GM18520 (cell line): ENCODE measurements at regions not wholly inside any gene's neighbourhood (a gene's known extent, or its start where the extent isn't known, plus 50 kb on each side); places are given as distances from the start of the nearest gene placed in this dataset.

ENCODE experiments used
- ATAC-seq: cut with Tn5 transposase; IDR thresholded peaks from one replicate; pipeline ENCODE4 v1.9.1; 2021; ENCODE audit not compliant: unreplicated experiment

DNA sequence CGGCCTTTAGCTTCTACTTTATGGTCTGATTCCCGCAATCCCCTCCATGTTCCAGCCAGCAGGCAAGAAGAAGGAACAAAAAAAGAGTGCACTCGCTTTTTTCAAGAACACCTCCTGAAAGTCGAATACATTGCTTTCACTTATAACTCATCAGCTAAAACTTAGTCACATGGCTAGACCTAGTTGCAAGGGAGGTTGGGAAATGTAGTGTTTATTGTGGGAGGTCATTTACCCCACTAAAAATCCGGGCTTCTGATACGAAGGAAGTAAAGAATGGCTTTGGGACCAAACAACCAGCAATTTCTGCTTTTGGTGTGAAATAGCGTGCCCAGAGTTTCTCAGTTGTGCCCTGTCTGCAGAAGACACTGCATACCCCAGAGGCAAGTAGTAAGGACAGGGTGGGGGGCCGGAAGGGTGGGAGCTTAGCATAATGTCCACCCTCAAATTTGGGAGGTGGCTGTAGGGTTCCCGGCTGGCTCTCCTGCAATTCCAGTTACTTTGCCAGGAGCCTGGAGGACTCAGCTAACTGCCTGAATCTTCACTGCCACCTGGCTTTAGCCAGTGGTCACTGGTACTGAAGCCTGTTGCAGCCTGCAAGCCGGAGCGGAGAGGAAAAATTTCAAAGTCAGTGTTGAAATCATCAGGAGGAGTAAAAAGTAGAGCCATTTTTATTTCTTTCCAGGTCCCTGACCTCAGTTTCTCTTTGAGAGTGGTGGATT is 57.7 kb upstream of the F3 start:
- no peak for ATAC-seq

DNA sequence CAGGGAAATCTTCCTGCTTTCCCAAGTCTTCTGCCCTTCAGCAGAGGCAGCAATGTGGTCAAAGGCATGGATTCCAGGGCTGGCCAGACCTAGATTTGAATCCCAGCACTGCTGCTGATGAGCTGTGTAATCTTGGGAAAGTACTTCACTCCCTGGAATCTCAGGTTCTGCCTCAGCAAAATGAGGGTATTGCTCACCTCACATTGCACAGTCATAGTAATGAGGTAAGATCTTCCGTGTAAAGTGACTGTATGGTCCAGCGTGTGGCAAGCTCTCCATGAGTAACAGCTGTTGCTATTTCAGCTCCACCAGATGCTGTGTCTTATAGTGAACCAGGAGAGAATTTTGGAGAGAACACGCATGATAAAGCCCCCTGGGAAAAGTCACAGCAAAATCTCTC is 56.1 kb upstream of the F3 start:
- ATAC-seq = no peak

DNA sequence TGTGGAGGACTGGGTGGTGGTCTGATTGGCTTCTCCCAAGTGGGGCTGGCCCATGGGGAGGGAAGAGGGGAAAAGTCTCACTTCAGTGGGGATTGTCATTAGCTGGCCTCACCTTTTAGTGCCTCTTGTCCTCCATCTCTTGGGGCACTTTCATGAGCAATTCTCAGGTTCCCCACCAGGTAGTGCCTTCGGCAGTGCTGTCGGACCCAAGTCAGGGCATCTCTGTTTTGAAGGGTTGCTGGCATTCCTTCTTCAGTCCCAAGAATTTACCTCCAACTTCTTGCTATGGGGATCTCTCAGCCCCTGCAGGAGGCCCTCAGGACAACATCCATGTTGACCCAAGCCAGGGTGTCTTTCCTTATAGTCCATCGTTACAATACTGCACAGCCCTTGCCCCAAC is 54.7 kb upstream of the F3 start:
- ATAC-seq = no peak

DNA sequence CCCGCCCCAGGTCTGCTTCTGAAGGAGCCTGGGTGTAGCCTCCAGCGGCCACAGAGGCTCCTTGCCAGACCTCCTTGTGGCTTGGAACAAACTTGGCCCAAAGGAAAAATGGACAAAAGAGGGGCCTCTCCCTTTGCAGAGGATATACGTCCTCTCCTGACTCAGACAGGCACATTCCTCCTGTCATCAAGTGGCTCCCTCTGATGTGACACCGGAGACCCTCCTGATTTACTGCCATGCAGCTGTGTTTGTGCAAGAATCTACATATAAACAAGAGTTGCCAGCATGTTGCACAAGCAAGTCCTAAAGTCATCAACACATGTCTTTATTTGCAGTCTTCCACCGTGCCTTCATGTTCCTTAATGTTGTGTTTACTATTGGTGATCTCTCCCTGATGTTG is 54.1 kb upstream of the F3 start:
- ATAC-seq = no peak

DNA sequence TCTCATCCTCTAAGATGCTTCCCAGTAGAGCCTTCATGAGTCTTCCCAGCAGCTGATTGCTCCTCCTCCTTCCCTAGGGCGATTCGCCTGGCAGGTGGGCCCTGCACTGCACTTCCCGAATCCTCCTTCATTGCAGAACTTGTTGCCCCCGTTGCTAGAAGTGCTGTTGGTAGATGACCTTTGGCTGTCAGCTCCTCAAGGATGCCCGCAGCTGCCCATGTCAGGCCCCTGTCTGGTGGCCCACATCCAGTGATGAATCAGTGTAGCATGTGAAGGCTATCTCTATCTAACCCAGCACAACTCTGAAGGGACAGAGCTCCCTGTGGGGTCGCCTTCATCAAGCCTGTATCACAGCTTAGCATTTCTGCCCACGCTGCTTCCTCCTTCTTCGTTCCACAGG is 52.1 kb upstream of the F3 start:
- ATAC-seq = no peak

DNA sequence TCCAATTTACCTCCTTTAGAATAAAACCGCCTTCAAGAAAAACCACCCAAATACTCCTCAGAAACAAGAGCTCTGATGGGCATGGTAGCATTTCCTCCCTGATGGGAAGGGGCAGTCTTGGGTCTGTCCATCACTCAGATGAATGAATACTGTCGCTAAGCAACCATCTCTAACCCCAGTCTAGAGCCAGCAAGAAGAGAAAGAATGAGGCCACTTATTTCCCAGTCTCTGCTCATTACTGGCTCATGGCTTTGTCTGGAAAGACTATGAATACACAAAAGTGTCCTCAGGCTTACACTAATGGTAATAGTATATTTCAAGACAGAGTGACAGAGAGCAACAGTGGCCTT is 51.0 kb upstream of the F3 start:
- no peak for ATAC-seq

DNA sequence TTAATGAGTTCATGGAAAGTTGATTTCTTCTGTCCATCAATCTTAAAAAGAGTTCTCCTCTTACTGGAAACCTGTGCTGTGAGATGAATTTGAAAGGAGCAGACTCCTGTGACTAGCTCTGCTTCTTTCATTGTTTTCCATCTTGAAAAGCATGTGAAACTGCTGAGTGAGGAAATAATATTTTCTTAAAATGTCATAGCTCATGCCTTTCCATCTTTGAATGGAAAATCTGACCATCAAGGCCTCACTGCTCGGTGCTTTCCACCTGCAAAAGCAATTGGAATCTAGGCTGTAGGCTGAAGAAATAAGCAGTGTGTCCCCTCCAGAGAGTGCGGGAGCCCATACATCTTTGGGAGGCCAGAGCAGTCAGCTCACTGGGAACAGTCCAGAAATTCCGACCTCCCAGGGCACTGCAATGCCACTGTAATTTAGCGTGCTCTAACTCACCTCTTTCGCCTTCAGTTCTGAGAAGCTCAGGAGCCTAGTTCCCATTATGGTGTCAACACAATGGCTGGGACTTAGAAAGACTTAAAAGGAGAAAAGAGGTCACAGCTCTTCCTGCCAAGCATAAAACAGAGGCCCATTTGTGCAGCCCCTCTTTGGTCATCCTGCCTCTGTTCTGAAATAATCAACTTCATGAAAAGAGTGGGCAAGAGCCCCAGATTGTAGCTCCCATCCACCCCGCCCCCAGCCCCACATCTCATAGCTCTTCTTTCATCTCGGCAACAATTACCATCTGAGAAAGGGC is 50.4 kb upstream of the F3 start:
- ATAC-seq = no peak
